GM10266 (cell line): ENCODE measurements at regions not wholly inside any gene's neighbourhood (a gene's known extent, or its start where the extent isn't known, plus 50 kb on each side); places are given as distances from the start of the nearest gene placed in this dataset.

Source experiments
- DNase-seq: peaks from one replicate; pipeline ENCODE4 v3.0.0; 2012; ENCODE audit errors: extremely low spot score
- TF ChIP-seq, protein P1 (sequence below): IDR thresholded peaks from 2 replicates; pipeline ENCODE4 v1.5.1; 2012; ENCODE audit warnings: mild to moderate bottlenecking, low read depth; ENCODE audit not compliant: control insufficient read depth, insufficient read depth; ENCODE audit errors: missing control alignments

DNA sequence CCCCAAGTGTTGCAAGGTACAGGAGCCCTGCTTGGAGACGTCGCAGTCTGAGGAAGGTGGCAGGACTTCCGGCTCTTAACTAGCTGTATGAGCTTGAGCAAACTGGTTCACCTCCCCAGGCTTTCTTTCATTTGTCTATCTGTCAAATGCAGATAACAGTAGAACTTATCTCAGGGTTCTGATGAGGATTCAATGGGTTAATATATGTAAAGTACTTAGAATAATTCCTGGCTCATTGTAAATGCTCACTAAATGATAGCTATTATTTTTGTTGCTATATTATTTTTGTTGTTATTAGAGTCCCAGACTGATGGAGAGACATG is 108.5 kb upstream of the IPO9 start:
- DNase-seq = no peak
- TF ChIP-seq, protein P1, sequence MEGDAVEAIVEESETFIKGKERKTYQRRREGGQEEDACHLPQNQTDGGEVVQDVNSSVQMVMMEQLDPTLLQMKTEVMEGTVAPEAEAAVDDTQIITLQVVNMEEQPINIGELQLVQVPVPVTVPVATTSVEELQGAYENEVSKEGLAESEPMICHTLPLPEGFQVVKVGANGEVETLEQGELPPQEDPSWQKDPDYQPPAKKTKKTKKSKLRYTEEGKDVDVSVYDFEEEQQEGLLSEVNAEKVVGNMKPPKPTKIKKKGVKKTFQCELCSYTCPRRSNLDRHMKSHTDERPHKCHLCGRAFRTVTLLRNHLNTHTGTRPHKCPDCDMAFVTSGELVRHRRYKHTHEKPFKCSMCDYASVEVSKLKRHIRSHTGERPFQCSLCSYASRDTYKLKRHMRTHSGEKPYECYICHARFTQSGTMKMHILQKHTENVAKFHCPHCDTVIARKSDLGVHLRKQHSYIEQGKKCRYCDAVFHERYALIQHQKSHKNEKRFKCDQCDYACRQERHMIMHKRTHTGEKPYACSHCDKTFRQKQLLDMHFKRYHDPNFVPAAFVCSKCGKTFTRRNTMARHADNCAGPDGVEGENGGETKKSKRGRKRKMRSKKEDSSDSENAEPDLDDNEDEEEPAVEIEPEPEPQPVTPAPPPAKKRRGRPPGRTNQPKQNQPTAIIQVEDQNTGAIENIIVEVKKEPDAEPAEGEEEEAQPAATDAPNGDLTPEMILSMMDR = no peak

DNA sequence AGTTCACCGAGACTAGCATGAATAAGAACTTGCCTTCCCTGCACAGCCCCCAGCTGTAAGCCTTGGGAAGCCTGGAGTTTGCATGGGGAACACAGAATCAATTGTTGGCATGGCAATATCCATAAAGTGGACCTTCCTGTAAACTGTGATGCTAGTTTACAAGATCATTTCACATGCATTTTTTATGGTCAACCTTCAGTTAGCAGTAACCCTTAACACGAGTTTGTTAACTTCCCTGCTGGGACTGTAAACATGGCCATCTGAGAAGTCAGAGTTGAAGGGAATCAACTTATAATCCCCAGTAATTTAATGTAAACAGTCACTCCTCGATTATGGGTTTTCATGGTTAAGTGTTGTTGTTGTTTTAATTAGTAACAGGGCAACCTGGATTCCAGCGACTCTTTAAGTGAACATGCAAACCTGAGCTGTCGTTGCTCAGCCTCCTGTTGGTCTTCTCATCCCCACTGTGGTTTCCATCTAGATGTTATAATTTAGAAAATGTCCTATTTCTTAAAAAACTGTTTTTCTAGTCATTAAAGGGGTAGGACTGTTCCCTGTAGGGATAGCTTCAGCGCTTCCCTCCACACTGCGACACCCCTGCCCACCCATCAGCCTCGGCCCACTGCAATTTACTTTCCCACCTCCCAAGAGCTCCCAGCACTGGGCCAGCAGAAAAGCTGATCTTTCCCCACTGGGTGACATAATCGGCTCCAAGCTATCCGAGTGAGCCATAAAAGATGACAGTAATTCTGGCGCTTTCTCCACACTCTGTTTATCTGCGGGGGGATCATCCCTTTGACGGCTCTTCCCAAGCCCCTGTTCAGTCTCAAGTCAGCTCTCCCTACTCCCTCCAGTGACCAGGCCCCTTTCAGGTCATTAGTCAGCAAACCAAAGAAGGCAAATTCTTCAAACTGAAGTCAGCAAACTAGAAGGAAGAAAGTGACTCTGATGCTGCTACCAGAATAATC is 107.6 kb upstream of the IPO9 start:
- TF ChIP-seq, protein P1 = no peak
- DNase-seq = no peak

DNA sequence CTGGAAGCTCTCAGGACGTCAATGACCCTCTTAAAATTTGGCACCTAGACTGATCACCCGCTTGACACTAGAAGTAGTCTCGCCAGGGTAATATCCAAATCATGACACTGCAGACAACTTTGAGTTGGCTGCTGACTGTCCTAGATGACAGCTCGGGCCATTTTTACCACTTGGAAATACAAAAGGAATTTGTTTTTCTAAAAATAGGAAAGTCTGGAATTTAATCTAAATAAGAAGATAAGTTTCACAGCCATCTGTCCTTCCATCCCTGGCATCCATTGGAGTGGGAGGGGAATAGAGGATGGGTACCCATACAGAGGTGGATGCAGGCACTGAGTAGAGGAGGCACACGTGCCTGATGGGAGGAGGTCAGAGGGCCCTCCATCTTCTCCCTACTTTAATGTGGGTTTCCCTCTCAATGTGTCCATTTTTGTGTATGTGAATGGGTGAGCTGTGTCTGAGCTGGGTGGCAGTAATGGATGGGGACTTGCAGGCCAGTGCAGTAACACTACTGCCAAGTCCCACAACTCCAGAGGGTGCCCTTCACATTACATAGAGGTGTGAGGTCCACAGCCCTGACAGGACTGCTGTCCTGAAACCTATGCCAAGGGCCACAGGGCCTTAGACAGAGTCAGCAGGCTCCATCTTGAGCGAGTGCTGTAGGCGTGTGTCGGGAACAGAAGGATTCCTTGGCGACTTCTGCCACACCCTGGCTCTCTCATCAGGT is 104.8 kb upstream of the IPO9 start:
- no peak for DNase-seq

DNA sequence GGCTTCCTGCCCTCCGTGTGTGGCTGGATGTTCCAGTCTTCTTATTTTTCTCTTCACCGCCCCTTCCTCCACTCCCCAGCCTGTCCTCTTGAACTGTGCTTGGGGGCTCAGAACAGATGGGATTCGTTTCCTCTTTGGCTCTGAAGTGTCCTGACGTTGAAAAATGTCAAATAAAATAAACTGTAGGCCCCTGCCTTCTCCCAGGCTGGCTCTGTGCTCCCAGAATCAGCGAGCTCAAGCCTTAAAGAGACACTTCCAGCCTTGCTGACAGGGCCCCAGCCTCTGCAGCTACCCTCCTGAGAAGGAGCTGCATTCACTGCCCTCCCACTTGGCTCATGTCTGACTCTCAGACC is 104.2 kb upstream of the IPO9 start:
- no peak for DNase-seq
- TF ChIP-seq, protein P1 = no peak

More for the DNA sequence above, 104.8 kb upstream of the IPO9 start:
- TF ChIP-seq, protein P1 = no peak

DNA sequence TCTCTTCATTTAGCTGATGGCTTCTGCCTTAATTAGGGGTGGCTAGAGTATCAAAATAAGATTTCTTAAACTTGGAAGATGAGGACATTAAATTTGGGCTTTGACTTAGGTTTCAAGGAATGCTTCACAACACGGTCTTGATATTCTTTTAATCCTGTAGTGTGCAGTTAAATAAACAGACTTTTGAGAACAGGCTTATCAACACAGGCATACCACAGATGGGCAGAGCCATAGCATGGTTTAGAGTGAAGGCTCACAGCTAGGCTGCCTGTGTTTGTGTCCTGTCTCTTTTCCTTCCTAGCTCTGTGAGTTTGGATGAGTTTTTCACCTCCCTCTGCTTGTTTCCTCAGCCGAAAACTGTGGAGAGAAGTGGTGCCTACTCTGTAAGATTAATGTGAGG is 102.3 kb upstream of the IPO9 start:
- DNase-seq = no peak
- TF ChIP-seq, protein P1 = no peak

DNA sequence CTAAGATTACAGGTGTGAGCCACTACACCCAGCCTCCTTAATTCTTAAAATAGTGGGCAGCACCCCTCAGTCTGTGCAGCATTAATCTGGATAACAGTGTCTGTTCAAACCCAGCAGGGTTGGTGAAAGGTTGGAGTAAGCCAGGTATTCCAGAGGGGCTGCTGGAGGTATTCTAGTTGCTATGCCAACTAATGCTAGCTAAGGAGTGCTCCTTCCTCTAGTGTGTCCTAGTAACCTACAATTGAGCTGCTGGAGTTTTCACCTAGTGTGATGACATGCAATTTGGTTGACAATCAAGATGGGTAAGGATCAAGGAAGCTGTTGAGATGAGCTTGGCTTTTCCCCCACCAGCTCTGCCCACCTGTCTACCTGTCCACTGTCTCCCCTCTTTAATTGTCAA is 100.2 kb upstream of the IPO9 start:
- TF ChIP-seq, protein P1 = no peak
- no peak for DNase-seq
